Hypothalamus (tissue), 51 donors: ENCODE measurements at regions not wholly inside any gene's neighbourhood (a gene's known extent, or its start where the extent isn't known, plus 50 kb on each side); places are given as distances from the start of the nearest gene placed in this dataset.
"Not testable (repeated sequence)": the region's sequence is repeated elsewhere in the genome, so short reads cannot be mapped to it uniquely, and the experiment has no call there.

Experiments
- DNase-seq, 51 donors: peaks; one replicate each; lab custom pipeline; 2025; lab: John Stamatoyannopoulos, UW

DNA sequence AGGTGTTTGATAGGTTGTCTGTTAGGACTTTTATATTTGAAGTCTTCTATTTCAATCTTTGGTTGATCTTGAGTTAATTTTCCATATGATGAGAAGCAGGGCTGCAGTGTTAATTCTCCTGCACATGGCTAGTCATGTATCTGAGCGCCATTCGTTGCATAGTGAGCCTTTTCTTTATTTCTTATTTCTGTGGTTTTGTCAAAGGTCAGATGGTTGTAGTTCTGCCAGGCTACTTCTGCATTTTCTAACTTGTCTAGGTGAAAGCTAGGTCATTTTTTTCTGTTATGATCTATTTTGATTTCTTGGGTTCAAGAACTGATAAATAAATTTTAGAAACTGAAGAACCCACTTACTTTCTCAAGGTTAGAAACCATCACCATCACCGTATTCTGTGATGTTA, 56.7 kb downstream of the CCDC74A start:
- DNase-seq, result no peak

DNA sequence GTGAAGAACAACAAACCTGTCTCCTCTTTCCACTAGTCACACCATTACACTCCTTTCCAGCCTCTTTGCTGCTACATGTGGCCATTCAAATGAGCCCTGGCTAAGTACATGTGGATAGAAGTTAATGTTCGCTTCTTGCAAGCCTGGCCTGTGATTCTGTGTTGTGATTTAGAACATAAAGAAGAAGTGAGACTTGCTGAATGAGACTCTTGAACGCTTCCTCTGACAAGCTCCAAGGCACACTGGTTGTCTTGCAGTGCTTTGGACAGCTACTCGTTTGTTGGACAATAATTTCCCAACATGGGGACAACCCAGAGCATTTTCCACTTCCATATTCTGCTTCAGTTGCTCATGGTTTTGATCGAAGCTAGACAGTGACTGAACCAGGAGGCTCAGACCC, 57.3 kb downstream of the CCDC74A start:
- no peak for DNase-seq

GRCh38 chr2:131588152-131588873, 60.6 kb downstream of the CCDC74A start:
- DNase-seq, result no peak

DNA sequence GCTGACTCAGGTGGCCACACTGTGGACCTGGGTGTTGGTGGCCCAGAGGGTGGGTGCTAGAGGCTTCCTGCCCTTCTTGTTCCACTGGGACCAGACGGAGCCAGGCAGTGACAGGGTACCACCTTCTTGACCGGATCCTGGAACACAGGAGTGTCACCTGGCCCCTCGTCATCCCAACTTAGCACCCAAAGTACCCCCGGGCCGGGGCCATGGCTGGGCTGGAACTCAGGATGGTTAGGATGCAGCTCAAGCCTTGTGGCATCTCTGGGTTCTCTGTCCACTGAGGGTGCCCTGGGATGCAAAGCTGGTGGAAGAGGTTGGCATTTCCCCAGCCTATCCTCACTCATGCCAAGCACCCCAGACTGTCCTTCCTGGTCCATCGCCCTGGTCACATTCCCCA, 61.4 kb downstream of the CCDC74A start:
- not testable (repeated sequence) for DNase-seq

GRCh38 chr2:131590366-131590765, 62.7 kb downstream of the CCDC74A start:
- no peak for DNase-seq

DNA sequence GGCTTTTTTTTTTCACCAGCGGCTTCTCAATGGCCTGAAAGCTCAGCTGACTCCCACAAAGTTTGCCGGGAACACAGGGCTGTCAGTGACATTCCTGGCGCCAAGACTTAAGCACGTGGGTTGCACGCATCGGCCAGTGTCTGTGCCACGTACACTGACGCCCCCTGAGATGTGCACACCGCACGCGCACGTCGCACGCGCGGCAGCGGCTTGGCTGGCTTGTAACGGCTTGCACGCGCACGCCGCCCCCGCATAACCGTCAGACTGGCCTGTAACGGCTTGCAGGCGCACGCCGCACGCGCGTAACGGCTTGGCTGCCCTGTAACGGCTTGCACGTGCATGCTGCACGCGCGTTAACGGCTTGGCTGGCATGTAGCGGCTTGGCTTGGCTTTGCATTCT, 63.2 kb downstream of the CCDC74A start:
- no peak for DNase-seq

GRCh38 chr2:131596561-131596960, 68.9 kb downstream of the CCDC74A start:
- not testable (repeated sequence) for DNase-seq

DNA sequence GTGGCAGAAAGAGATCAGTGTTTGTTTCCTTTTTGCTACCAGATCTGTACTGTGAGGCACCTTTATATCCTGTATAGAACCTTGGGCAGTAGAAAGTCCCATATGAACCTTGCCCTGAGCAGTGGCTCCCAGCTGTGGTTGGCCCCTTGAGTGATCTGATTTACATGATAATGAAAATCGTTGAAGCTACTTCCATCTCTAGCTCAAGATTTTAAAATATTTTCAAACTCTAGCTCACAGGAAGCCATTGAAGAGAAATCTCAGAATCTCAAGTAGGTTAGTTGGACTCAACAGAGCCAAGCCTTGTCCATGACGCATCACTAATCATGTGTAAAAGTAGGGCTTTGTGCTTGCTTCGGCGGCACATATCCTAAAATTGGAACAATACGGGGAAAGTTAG, 74.8 kb downstream of the CCDC74A start:
- DNase-seq, result not testable (repeated sequence)

GRCh38 chr2:131604652-131605051, 77.0 kb downstream of the CCDC74A start:
- not testable (repeated sequence) for DNase-seq

GRCh38 chr2:131606366-131606765, 78.7 kb downstream of the CCDC74A start:
- not testable (repeated sequence) for DNase-seq

DNA sequence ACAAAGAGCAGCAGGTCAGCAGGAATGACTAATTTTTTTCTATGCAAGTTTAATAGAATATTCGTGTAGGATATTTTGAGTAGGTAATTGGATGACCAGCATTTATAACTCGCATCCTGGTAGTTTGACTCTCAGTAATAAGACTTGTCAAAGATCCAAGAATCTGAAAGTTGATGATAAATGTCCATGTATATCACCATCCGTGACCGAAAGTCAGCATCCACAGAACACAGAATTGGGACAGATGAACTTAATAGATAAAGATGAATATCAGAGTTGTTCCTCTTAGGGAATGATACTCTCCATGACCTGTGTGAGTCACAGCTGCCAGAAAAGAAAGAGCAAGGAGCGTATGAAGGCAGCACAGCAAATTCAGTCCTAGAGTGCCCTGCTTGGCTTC, 79.4 kb downstream of the CCDC74A start:
- DNase-seq, result not testable (repeated sequence)

GRCh38 chr2:131614539-131614938, 86.9 kb downstream of the CCDC74A start:
- not testable (repeated sequence) for DNase-seq

DNA sequence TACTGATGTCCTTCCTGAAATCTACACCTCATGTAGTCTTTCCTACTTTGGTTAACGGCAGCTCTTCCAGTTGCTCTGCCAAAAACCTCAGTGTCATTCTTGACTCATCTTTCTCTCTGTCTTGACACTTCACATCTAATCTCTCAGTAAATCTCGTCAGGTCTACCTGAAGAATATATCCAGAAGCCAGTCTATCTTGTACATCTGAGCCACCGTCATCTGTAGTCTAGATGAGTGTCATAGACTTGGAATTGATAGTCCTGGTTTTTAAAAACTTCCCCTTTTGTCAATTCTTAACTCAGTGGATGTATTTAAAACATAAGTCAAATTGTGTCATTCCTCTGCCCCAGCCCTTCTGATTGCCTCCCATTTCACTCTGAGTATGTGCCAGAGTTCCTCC, 90.6 kb downstream of the CCDC74A start:
- not testable (repeated sequence) for DNase-seq

DNA sequence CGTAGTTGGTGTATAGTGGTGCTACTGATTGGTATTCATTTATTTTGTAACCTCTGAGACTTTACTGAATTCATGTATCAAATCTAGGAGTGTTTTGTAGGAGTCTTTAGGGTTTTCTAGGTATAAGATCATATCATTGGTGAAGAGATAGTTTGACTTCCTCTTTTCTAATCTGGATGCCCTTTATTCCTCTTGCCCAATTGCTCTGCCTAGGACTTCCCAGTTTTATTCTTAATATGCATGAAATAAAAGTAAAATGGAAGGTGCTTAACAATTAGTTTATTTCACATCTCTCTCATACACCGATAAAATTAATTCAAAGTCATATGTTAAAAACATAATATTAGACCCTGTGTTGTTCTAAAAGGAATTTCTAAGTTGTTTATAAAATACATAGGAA, 95.2 kb downstream of the CCDC74A start:
- DNase-seq, result not testable (repeated sequence)

GRCh38 chr2:131626011-131626410, 98.3 kb downstream of the CCDC74A start:
- not testable (repeated sequence) for DNase-seq

DNA sequence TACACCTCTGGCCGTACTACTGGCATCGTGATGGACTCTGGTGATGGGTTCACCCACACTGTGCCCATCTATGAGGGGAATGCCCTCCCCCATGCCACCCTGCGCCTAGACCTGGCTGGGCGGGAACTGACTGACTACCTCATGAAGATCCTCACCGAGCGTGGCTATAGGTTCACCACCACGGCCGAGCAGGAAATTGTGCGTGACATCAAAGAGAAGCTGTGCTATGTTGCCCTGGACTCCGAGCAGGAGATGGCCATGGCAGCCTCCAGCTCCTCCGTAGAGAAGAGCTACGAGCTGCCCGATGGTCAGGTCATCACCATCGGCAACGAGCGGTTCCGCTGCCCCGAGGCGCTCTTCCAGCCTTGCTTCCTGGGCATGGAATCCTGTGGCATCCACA, 98.9 kb downstream of the CCDC74A start:
- DNase-seq, result not testable (repeated sequence)

GRCh38 chr2:131627777-131628176, 100.1 kb downstream of the CCDC74A start:
- DNase-seq, result not testable (repeated sequence)

GRCh38 chr2:131631648-131632047, 104.0 kb downstream of the CCDC74A start:
- not testable (repeated sequence) for DNase-seq

DNA sequence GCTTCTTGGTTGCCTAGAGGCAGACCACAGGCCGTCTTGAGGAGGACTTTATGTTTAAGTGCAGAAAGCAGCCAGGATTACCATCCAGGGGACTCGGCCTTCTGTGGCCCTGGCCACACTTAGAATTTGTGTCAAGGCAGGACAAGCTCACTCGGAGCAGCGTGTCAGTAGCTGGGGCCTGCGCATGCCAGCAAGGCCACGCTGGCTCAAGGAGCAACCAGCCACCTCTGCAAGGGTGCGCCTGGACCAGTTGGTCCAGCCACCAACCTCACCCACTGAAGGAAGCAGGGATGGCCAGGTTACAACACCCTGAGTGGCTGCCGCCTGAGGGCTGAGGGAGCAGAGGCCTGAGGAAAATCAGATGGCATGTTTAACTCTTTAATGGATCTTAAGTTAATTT, 105.7 kb downstream of the CCDC74A start:
- DNase-seq, result not testable (repeated sequence)

DNA sequence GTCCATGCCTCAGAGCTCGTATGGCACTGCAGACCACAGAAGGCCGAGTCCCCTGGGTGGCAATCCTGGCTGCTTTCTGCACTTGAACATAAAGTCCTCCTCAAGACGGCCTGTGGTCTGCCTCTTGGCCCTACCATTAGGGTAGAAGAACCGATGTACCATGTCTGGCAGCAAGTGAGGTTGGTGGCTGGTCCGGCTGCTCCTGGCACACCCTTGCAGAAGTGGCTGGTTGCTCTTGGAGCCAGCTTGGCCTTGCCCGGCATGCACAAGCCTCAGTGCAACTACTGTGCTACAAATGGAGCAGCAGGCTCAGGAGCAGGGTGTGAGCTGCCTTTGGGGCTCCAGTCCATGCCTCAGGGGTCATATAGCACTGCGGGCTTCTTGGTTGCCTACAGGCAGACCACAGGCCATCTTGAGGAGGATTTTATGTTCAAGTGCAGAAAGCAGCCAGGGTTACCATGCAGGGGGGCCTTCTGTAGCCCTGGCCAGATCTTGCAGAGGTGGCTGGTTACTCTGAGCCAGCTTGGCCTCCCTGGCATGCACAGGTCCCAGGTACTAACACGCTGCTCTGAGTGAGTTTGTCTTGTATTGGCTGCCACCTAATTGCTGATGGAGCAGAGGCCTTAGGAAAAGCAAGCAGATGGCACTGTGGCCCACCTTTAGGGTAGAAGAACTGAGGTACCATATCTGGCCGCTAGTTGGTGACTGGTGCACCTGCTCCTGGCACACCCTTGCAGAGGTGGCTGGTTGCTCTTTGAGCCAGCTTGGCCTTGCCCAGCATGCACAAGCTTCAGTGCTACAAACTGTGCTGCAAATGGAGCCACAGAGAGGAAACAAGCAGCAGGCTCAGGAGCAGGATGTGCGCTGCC, 106.4 kb downstream of the CCDC74A start:
- DNase-seq, result not testable (repeated sequence)

- DNase-seq, result no peak
Measured at GRCh38 chr2:131635611-131636010, 107.9 kb downstream of the CCDC74A start.
